ENCODE measurements at regions not wholly inside any gene's neighbourhood (a gene's known extent, or its start where the extent isn't known, plus 50 kb on each side); places are given as distances from the start of the nearest gene placed in this dataset.
"Not testable (repeated sequence)": the region's sequence is repeated elsewhere in the genome, so short reads cannot be mapped to it uniquely, and the experiment has no call there.

- TF ChIP-seq, protein P1, sequence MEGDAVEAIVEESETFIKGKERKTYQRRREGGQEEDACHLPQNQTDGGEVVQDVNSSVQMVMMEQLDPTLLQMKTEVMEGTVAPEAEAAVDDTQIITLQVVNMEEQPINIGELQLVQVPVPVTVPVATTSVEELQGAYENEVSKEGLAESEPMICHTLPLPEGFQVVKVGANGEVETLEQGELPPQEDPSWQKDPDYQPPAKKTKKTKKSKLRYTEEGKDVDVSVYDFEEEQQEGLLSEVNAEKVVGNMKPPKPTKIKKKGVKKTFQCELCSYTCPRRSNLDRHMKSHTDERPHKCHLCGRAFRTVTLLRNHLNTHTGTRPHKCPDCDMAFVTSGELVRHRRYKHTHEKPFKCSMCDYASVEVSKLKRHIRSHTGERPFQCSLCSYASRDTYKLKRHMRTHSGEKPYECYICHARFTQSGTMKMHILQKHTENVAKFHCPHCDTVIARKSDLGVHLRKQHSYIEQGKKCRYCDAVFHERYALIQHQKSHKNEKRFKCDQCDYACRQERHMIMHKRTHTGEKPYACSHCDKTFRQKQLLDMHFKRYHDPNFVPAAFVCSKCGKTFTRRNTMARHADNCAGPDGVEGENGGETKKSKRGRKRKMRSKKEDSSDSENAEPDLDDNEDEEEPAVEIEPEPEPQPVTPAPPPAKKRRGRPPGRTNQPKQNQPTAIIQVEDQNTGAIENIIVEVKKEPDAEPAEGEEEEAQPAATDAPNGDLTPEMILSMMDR (IDR thresholded peaks at IDR 0.05): not testable (repeated sequence)
- not testable (repeated sequence) for TF ChIP-seq POLR2A (IDR thresholded peaks at IDR 0.05)
These were observed 900.1 kb upstream of the TPTE start for GRCh38 chr21:9621121-9621793.

Data from Peyer's patch (tissue), 4 donors.